ENCODE measurements at regions not wholly inside any gene's neighbourhood (a gene's known extent, or its start where the extent isn't known, plus 50 kb on each side); places are given as distances from the start of the nearest gene placed in this dataset.

DNA sequence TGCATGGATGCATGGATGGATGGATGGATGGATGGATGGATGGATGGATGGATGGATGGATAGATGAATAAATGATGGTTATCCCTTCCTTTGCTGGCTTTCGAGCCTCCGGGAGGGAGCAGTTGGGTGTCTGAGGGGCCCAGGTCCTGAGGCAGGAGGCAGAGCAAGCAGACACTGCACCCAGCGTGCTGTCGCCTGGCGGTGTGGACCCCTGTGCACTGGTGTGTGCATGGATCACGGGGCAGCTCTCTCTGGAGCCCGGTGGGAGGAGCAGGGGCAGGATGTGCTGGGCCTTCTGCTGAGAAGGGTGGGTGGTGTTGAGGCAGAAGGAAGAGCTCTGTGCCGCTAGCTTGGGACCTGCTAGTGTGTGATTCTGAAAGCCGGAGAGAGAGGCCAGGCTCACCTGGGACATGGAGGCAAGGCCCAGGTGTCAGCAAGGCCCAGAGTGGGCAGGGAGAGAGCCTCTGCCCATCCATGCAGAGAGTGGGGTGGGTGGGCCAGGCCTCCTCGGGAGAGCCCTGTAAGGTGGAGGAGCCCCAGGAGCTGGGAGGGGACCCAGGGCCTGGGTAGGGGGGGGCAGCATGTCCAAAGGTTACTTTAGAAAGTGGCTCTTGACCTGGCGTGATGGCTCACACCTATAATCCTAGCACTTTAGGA is 254.4 kb downstream of the BRD1 start:
- TF ChIP-seq, protein P1, sequence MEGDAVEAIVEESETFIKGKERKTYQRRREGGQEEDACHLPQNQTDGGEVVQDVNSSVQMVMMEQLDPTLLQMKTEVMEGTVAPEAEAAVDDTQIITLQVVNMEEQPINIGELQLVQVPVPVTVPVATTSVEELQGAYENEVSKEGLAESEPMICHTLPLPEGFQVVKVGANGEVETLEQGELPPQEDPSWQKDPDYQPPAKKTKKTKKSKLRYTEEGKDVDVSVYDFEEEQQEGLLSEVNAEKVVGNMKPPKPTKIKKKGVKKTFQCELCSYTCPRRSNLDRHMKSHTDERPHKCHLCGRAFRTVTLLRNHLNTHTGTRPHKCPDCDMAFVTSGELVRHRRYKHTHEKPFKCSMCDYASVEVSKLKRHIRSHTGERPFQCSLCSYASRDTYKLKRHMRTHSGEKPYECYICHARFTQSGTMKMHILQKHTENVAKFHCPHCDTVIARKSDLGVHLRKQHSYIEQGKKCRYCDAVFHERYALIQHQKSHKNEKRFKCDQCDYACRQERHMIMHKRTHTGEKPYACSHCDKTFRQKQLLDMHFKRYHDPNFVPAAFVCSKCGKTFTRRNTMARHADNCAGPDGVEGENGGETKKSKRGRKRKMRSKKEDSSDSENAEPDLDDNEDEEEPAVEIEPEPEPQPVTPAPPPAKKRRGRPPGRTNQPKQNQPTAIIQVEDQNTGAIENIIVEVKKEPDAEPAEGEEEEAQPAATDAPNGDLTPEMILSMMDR (IDR thresholded peaks at IDR 0.05; ENCODE audit: control insufficient read depth, extremely low read depth, insufficient read depth), result no peak
- no peak for DNase-seq (ENCODE audit: low read depth)
- H3K4me3 ChIP-seq (ENCODE audit: low read depth, low read length), result no peak overlapping the region

DNA sequence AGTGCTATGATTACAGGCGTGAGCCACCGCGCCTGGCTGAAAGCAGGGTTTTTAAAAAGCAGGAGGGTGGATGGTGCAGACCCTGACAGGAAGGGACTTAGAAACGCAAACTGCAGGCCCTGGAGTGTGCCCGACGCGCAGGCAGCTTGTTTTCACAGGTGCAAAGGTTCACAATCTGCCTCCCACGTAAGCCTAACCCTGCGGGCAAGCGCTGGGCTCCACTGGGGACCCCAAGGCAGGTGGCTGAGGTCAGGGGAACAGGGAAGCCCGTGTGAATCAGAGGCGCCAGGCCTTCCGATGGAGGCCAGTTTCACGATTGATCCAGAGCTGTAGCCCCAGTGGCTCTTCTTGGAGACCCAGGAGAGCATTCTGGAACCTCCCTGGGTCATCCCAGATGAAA is 256.3 kb downstream of the BRD1 start:
- no peak for DNase-seq (ENCODE audit: low read depth)
- TF ChIP-seq, protein P1 (IDR thresholded peaks at IDR 0.05; ENCODE audit: control insufficient read depth, extremely low read depth, insufficient read depth), result no peak
- no peak overlapping the region for H3K4me3 ChIP-seq (ENCODE audit: low read depth, low read length)

DNA sequence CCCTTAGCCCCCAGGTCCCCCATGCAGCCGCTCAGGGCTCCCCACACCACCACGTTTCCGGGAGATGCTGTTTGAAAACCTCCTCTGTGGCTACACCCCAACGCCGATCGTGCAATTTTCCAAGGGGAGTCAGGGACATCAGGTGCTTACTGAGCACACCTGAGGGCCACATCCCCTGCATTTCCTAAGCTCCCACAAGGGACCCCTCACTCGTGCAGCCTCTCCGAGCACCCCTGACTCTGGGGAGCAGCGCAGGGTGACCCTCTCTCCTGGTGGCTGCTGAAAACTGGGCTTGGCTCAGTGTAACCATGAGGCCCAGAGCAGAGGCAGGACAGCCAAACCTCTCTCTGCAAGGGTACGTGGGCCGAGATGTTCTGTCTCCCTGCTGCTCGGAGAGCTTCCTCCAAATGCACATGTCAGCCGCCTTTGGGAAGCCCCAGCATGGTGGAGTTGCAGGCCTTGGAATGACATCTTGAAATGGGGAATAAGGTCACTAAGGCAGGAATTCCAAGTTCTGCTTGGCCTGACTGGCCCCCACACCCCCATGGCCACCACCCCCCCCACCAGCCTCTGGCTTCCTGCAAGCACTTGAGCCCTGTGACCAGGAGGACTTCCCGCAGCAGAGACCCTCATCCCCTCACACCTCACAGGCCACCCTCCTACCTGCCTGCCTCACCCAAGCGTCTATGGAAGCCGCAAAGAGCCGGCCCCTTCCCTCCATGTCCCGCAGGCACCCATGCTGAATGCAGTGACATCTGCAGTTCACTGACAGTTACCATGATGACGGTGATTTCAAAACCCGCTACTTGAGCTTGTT is 257.4 kb downstream of the BRD1 start:
- TF ChIP-seq, protein P1 (IDR thresholded peaks at IDR 0.05; ENCODE audit: control insufficient read depth, extremely low read depth, insufficient read depth), result no peak
- DNase-seq (ENCODE audit: low read depth), result no peak
- H3K4me3 ChIP-seq (ENCODE audit: low read depth, low read length), result no peak overlapping the region

DNA sequence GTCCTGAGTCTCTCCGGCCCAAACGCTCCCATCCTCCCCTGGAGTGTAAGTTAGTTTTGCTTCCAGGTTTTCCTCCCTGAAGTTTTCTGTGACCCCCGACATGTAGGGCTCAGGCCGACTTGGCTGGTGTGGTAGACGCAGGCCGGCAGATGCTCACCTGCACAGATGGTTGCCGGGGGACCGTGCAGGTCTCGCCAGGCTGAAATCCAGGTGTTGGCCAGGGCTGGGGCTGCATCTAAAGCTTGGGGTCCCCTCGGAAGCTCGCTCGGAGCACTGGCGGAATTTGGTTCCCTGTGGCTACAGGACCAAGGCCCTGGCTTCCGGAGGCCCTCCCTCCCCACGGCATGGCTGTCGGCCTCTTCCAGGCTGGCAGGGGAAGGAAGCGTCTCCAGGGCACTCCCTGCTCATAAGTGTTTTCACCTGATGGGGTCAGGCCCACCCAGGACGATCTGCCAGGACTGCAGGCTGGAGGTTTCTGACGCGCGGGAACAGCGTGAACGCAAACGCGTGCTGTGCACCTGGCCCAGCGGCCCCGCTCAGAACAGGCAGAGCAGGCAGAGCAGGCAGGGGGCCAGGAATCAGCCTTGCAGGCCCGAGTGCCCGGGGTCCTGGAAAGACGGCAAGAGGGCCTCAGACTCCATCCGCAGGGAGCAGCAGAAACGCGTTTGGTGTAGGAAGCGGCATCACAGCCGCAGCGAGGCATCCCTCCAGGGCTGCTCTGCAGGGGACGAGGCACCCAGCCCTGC is 258.2 kb downstream of the BRD1 start:
- TF ChIP-seq, protein P1 (IDR thresholded peaks at IDR 0.05; ENCODE audit: control insufficient read depth, extremely low read depth, insufficient read depth), result no peak
- no peak for DNase-seq (ENCODE audit: low read depth)
- H3K4me3 ChIP-seq (ENCODE audit: low read depth, low read length), result no peak overlapping the region

DNA sequence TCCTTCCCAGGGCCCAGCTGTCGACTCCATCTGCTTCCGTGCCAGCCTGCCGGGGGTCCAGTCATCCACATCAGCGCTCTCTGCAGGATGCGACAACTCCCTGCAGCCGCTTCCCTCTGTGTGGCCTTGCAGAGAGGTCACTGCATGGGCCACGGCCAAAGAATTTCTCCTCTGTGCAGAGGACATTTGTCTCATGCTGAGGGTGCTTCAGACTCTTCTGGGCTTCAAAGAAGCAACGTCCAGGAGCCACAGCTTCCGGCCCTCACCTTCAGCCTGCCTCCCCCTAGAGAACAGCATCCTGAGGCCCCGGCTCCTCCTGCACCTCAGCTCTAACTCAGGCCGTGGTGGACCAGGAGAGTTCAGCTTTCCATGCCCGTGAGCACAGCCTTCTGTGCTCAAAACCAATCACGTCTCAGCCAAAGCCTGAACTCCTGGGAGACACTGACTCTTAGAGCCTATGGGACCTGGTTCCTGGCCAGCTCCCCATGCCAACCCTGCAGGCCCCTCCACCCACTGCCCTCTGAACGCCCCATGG is 258.9 kb downstream of the BRD1 start:
- H3K4me3 ChIP-seq (ENCODE audit: low read depth, low read length), result no peak overlapping the region
- TF ChIP-seq, protein P1 (IDR thresholded peaks at IDR 0.05; ENCODE audit: control insufficient read depth, extremely low read depth, insufficient read depth), result no peak
- DNase-seq (ENCODE audit: low read depth), result no peak

DNA sequence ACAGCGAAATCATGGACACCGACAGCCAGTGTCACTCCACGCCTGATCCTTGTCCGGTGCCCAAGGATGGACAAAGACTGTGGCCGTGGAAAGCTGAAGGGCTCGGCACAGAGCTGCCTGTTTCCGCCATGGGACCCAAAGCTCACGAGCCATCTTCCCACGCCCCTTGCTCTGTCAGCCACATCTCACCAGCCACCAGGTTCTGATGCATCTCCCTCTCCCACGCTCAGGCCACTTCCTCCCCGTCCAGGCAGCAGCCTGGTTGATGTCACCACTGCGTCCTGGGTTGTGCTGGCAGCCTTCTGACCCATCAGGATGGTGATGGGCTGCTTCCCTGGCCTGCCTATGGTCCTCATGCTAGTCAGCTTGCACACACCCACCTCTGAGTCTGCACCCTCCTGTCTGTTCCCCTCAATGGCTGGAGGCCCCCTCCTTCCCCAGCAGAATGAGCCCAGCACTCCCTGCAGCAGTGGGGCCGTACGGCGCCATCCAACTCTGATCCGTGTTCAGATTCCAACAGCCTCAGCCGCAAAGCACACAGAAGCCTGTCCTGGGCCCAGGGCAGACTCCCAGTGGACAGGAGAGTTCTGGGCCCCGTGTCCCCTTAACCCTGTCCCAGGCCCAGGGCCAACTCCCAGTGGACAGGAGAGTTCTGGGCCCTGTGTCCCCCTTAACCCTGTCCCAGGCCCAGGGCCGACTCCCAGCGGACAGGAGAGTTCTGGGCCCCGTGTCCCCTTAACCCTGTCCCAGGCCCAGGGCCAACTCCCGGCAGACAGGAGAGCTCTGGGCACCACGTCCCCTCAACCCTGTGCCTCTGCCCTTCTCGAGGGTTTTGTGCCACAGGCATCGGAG is 259.5 kb downstream of the BRD1 start:
- TF ChIP-seq, protein P1 (IDR thresholded peaks at IDR 0.05; ENCODE audit: control insufficient read depth, extremely low read depth, insufficient read depth), result no peak
- DNase-seq (ENCODE audit: low read depth), result no peak
- H3K4me3 ChIP-seq (ENCODE audit: low read depth, low read length), result no peak overlapping the region
